ENCODE measurements at regions not wholly inside any gene's neighbourhood (a gene's known extent, or its start where the extent isn't known, plus 50 kb on each side); places are given as distances from the start of the nearest gene placed in this dataset.

- TF ChIP-seq ZFX (IDR thresholded peaks at IDR 0.05; ENCODE audit: borderline replicate concordance) (no peak), CTCF (IDR thresholded peaks at IDR 0.05) (no peak)
- no peak overlapping the region for H3K27ac ChIP-seq
Measured at GRCh38 chr2:193334401-193334800, 1139.7 kb upstream of the TMEFF2 start.

- TF ChIP-seq ZFX (IDR thresholded peaks at IDR 0.05; ENCODE audit: borderline replicate concordance) = no peak
- TF ChIP-seq CTCF (IDR thresholded peaks at IDR 0.05) = no peak
Measured at GRCh38 chr2:193333539-193333938, 1138.8 kb upstream of the TMEFF2 start.

GRCh38 chr2:193332941-193333340 lies 1138.2 kb upstream of the TMEFF2 start:
- TF ChIP-seq ZFX (IDR thresholded peaks at IDR 0.05; ENCODE audit: borderline replicate concordance) = no peak
- no peak for TF ChIP-seq CTCF (IDR thresholded peaks at IDR 0.05)
- H3K27ac ChIP-seq = no peak overlapping the region

More at GRCh38 chr2:193333539-193333938, 1138.8 kb upstream of the TMEFF2 start:
- no peak overlapping the region for H3K27ac ChIP-seq

GRCh38 chr2:193331676-193332075 lies 1136.9 kb upstream of the TMEFF2 start:
- no peak overlapping the region for H3K27ac ChIP-seq
- TF ChIP-seq ZFX (IDR thresholded peaks at IDR 0.05; ENCODE audit: borderline replicate concordance) (no peak), CTCF (IDR thresholded peaks at IDR 0.05) (no peak)

- TF ChIP-seq CTCF (IDR thresholded peaks at IDR 0.05) = no peak
- no peak for TF ChIP-seq ZFX (IDR thresholded peaks at IDR 0.05; ENCODE audit: borderline replicate concordance)
Measured at GRCh38 chr2:193326296-193326695, 1131.6 kb upstream of the TMEFF2 start.

GRCh38 chr2:193315428-193316091 lies 1120.8 kb upstream of the TMEFF2 start:
- H3K27ac ChIP-seq = no peak overlapping the region
- TF ChIP-seq CTCF (IDR thresholded peaks at IDR 0.05) = no peak
- no peak for TF ChIP-seq ZFX (IDR thresholded peaks at IDR 0.05; ENCODE audit: borderline replicate concordance)

More at GRCh38 chr2:193326296-193326695, 1131.6 kb upstream of the TMEFF2 start:
- no peak overlapping the region for H3K27ac ChIP-seq

- TF ChIP-seq CTCF (IDR thresholded peaks at IDR 0.05) (no peak), ZFX (IDR thresholded peaks at IDR 0.05; ENCODE audit: borderline replicate concordance) (no peak)
- H3K27ac ChIP-seq = no peak overlapping the region
Measured at GRCh38 chr2:193303464-193303863, 1108.7 kb upstream of the TMEFF2 start.

Data from 22Rv1 (cell line).